IMR-90 (cell line): ENCODE measurements at regions not wholly inside any gene's neighbourhood (a gene's known extent, or its start where the extent isn't known, plus 50 kb on each side); places are given as distances from the start of the nearest gene placed in this dataset.

ENCODE experiments used
- ATAC-seq: fragments of 200-7000 bp; cut with Tn5 transposase; 2 replicates; pipeline ENCODE4 v1.9.1; 2020; ENCODE audit warnings: low read depth, mild to moderate bottlenecking, moderate library complexity
- BruUV-seq: library from RNA; stranded (reverse); fragments of 400-500 nt; replicated peaks from 2 replicates; lab custom pipeline; 2021; lab: Mats Ljungman, UMichigan
- CTCF ChIA-PET: fragments of 300-600 bp; formaldehyde crosslinking; extraction: SDS; loops from one replicate; lab custom pipeline; 2021; ENCODE audit warnings: antibody characterized with exemption; lab: Yijun Ruan, JAX
- POLR2A ChIA-PET: fragments of 300-600 bp; sonication (Branson Sonifier 250); formaldehyde crosslinking; loops from one replicate; lab custom pipeline; 2022; ENCODE audit warnings: antibody characterized with exemption; ENCODE audit not compliant: unreplicated experiment; lab: Charles Lee
- DNase-seq: peaks from one replicate; pipeline ENCODE4 v3.0.0; 2013
- H2AFZ ChIP-seq: replicated peaks from 2 replicates; pipeline ENCODE3; 2013; ENCODE audit warnings: low read length, mild to moderate bottlenecking; ENCODE audit not compliant: poor library complexity
- H2AK5ac ChIP-seq: 2 replicates; pipeline ENCODE4 v1.6.1; 2013; ENCODE audit warnings: low read depth, low read length, inconsistent platforms
- H2AK9ac ChIP-seq: replicated peaks from 2 replicates; pipeline ENCODE3; 2013; ENCODE audit warnings: mild to moderate bottlenecking, low read depth, low read length, moderate library complexity; ENCODE audit not compliant: poor library complexity
- H2BK120ac ChIP-seq: 2 replicates; pipeline ENCODE4 v1.6.1; 2013; ENCODE audit warnings: low read depth, low read length, inconsistent platforms
- H2BK15ac ChIP-seq: 3 replicates; pipeline ENCODE4 v1.6.1; 2013; ENCODE audit warnings: low read depth, low read length, inconsistent platforms
- H2BK20ac ChIP-seq: 2 replicates; pipeline ENCODE4 v1.6.1; 2013; ENCODE audit warnings: low read depth, mild to moderate bottlenecking, inconsistent platforms, low read length, moderate library complexity
- H2BK5ac ChIP-seq: 2 replicates; pipeline ENCODE4 v1.6.1; 2013; ENCODE audit warnings: mild to moderate bottlenecking, low read depth, low read length, inconsistent platforms; ENCODE audit not compliant: poor library complexity, severe bottlenecking
- H3K14ac ChIP-seq: replicated peaks from 2 replicates; pipeline ENCODE4 v1.6.1; 2013; ENCODE audit warnings: low read depth, low read length, inconsistent platforms
- H3K18ac ChIP-seq: 2 replicates; pipeline ENCODE4 v1.6.1; 2013; ENCODE audit warnings: low read depth, low read length, control low read depth
- H3K23ac ChIP-seq: 2 replicates; pipeline ENCODE4 v1.6.1; 2013; ENCODE audit warnings: low read depth, low read length, inconsistent platforms
- H3K27ac ChIP-seq: 2 replicates; pipeline ENCODE4 v1.5.1; 2013; ENCODE audit warnings: mild to moderate bottlenecking, control low read depth, low read length; ENCODE audit not compliant: insufficient read depth
- H3K27me3 ChIP-seq: 2 replicates; pipeline ENCODE4 v1.6.1; 2013; ENCODE audit warnings: low read length; ENCODE audit not compliant: control insufficient read depth, insufficient read depth
- H3K36me3 ChIP-seq: 2 replicates; pipeline ENCODE4 v1.6.1; 2013; ENCODE audit warnings: low read length, mixed read lengths; ENCODE audit not compliant: control insufficient read depth, insufficient read depth
- H3K4ac ChIP-seq: 2 replicates; pipeline ENCODE4 v1.6.1; 2013; ENCODE audit warnings: low read depth, low read length, inconsistent platforms
- H3K4me1 ChIP-seq: 2 replicates; pipeline ENCODE4 v1.6.1; 2013; ENCODE audit warnings: low read length, mixed read lengths; ENCODE audit not compliant: control insufficient read depth, insufficient read depth
- H3K4me2 ChIP-seq: 2 replicates; pipeline ENCODE4 v1.6.1; 2013; ENCODE audit warnings: low read depth, mild to moderate bottlenecking, control low read depth, low read length, moderate library complexity
- H3K4me3 ChIP-seq: 2 replicates; pipeline ENCODE4 v1.5.1; 2013; ENCODE audit warnings: low read depth, mild to moderate bottlenecking, control low read depth, low read length, moderate library complexity; ENCODE audit not compliant: insufficient read depth
- H3K56ac ChIP-seq: 2 replicates; pipeline ENCODE4 v1.6.1; 2013; ENCODE audit warnings: low read length, inconsistent platforms; ENCODE audit not compliant: insufficient read depth; ENCODE audit errors: extremely low read depth
- H3K79me1 ChIP-seq, 2 experiments: 2 replicates each; pipeline ENCODE4 v1.6.1; 2013; ENCODE audit warnings: low read length in 2 of 2, inconsistent platforms in 1 of 2, low read depth in 1 of 2
- H3K9ac ChIP-seq: 2 replicates; pipeline ENCODE4 v1.6.1; 2013; ENCODE audit warnings: low read depth, low read length, control low read depth
- H3K9me1 ChIP-seq: 2 replicates; pipeline ENCODE4 v1.6.1; 2013; ENCODE audit warnings: low read length, inconsistent platforms; ENCODE audit not compliant: insufficient read depth
- H3K9me3 ChIP-seq: 2 replicates; pipeline ENCODE4 v1.6.1; 2013; ENCODE audit warnings: low read length; ENCODE audit not compliant: control insufficient read depth, insufficient read depth
- H4K20me1 ChIP-seq: 2 replicates; pipeline ENCODE4 v1.6.1; 2013; ENCODE audit warnings: low read length, inconsistent platforms; ENCODE audit not compliant: insufficient read depth
- H4K5ac ChIP-seq: 2 replicates; pipeline ENCODE4 v1.6.1; 2013; ENCODE audit warnings: mild to moderate bottlenecking, low read depth, low read length, control low read depth
- H4K8ac ChIP-seq, 2 experiments: 2 replicates each; pipeline ENCODE4 v1.6.1; 2013; ENCODE audit warnings: low read depth in 2 of 2, low read length in 2 of 2, control low read depth in 1 of 2, inconsistent platforms in 1 of 2
- H4K91ac ChIP-seq: 2 replicates; pipeline ENCODE4 v1.6.1; 2013; ENCODE audit warnings: low read depth, low read length, inconsistent platforms; ENCODE audit not compliant: insufficient read depth
- BHLHE40 ChIP-seq: fragments of 150-350 bp; IDR thresholded peaks from 2 replicates; pipeline ENCODE4 v1.6.1; 2016; ENCODE audit warnings: mild to moderate bottlenecking, low read depth, low read length
- CEBPB ChIP-seq: IDR thresholded peaks from 2 replicates; pipeline ENCODE4 v1.6.1; 2012; ENCODE audit warnings: low read depth, low read length, improper control_type of control experiment
- CHD1 ChIP-seq: IDR thresholded peaks from 2 replicates; pipeline ENCODE4 v1.6.1; 2012; ENCODE audit warnings: low read depth, low read length, improper control_type of control experiment
- FOS ChIP-seq: fragments of 150-350 bp; IDR thresholded peaks from 2 replicates; pipeline ENCODE4 v1.6.1; 2016; ENCODE audit warnings: low read depth, low read length
- MAFK ChIP-seq: IDR thresholded peaks from 2 replicates; pipeline ENCODE4 v1.6.1; 2012; ENCODE audit warnings: low read depth, low read length, improper control_type of control experiment
- MAZ ChIP-seq: IDR thresholded peaks from 2 replicates; pipeline ENCODE4 v1.6.1; 2012; ENCODE audit warnings: low read depth, mild to moderate bottlenecking, low read length, improper control_type of control experiment, moderate library complexity, borderline replicate concordance
- MXI1 ChIP-seq: IDR thresholded peaks from 2 replicates; pipeline ENCODE4 v1.6.1; 2012; ENCODE audit warnings: low read depth, mild to moderate bottlenecking, low read length, moderate library complexity, borderline replicate concordance
- NFE2L2 ChIP-seq: fragments of 150-350 bp; IDR thresholded peaks from 2 replicates; pipeline ENCODE4 v1.6.1; 2016; ENCODE audit warnings: low read depth, mild to moderate bottlenecking, low read length
- POLR2A ChIP-seq: IDR thresholded peaks from 2 replicates; pipeline ENCODE4 v1.6.1; 2012; ENCODE audit warnings: mild to moderate bottlenecking, low read depth, low read length
- RAD21 ChIP-seq: IDR thresholded peaks from 2 replicates; pipeline ENCODE4 v1.6.1; 2012; ENCODE audit warnings: low read length, improper control_type of control experiment
- RCOR1 ChIP-seq: IDR thresholded peaks from 2 replicates; pipeline ENCODE4 v1.6.1; 2012; ENCODE audit warnings: mild to moderate bottlenecking, low read length, improper control_type of control experiment; ENCODE audit not compliant: insufficient replicate concordance
- RFX5 ChIP-seq: IDR thresholded peaks from 2 replicates; pipeline ENCODE4 v1.8.0; 2012; ENCODE audit warnings: low read depth, mild to moderate bottlenecking, low read length, moderate library complexity
- SMC3 ChIP-seq: fragments of 150-350 bp; IDR thresholded peaks from 2 replicates; pipeline ENCODE4 v1.6.1; 2016; ENCODE audit warnings: low read depth, mild to moderate bottlenecking, antibody characterized with exemption, low read length, moderate library complexity
- USF2 ChIP-seq: fragments of 150-350 bp; IDR thresholded peaks from 2 replicates; pipeline ENCODE4 v1.6.1; 2017; ENCODE audit warnings: mild to moderate bottlenecking, antibody characterized with exemption, low read length, low read depth
- WGBS, 2 experiments: methylation state at CpG; one replicate each; pipeline versions ENCODE4 v1.1.5 to v1.1.7; 2013; ENCODE audit warnings: missing lambda C conversion rate in 2 of 2; ENCODE audit not compliant: insufficient read length in 1 of 2; ENCODE audit errors: extremely low coverage in 2 of 2; 5-methylcytosine and 5-hydroxymethylcytosine counted together
- dilution Hi-C: fragments of 300-500 bp; cut with HindIII; formaldehyde crosslinking; loops from one replicate; pipeline ENCODE4 v1.14.3; 2018; ENCODE audit warnings: low sequenced_read_pairs; ENCODE audit not compliant: unreplicated experiment
- in situ Hi-C: fragments of 300-500 bp; cut with MboI; formaldehyde crosslinking; loops from 3 replicates; pipeline ENCODE4 v1.14.3; 2019; ENCODE audit warnings: low sequenced_read_pairs, inconsistent platforms, mixed read lengths
- intact Hi-C: fragments of 100-400 bp; cut with micrococcal nuclease; formaldehyde crosslinking; loops from 2 replicates; pipeline ENCODE4 v1.10.0; 2022
- TF ChIP-seq, protein P1 (sequence below): conservative IDR thresholded peaks from 2 replicates; pipeline ENCODE4 v1.5.1; 2012; ENCODE audit warnings: mild to moderate bottlenecking, low read depth, low read length, improper control_type of control experiment
- TF ChIP-seq, protein P2 (sequence below): fragments of 150-350 bp; IDR thresholded peaks from 2 replicates; pipeline ENCODE4 v1.6.1; 2016; ENCODE audit warnings: low read depth, mild to moderate bottlenecking, low read length, moderate library complexity, borderline replicate concordance

DNA sequence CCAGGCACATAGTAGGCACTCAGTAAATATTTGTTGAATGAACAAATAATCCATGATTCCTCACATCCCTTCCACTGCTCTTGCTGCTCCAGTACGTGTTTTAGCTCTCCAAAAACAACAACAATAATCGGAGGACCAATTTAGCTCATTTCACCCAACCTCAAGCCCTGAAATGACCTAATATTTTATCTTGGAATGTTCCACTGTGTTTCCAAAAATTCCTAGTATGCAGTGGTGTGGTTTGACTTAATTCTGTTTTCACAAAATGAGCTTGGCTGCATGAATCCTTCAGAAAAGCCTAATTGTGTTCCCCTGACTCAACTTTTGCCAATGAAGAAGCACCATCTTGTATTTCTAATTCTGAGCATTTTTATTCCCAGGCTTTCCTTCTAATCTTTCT is 168.0 kb upstream of the PHACTR1 start:
- no peak for TF ChIP-seq CHD1
- no peak for TF ChIP-seq MAZ
- TF ChIP-seq RFX5: no peak
- no peak for TF ChIP-seq FOS
- no peak for TF ChIP-seq MXI1
- TF ChIP-seq, protein P1, sequence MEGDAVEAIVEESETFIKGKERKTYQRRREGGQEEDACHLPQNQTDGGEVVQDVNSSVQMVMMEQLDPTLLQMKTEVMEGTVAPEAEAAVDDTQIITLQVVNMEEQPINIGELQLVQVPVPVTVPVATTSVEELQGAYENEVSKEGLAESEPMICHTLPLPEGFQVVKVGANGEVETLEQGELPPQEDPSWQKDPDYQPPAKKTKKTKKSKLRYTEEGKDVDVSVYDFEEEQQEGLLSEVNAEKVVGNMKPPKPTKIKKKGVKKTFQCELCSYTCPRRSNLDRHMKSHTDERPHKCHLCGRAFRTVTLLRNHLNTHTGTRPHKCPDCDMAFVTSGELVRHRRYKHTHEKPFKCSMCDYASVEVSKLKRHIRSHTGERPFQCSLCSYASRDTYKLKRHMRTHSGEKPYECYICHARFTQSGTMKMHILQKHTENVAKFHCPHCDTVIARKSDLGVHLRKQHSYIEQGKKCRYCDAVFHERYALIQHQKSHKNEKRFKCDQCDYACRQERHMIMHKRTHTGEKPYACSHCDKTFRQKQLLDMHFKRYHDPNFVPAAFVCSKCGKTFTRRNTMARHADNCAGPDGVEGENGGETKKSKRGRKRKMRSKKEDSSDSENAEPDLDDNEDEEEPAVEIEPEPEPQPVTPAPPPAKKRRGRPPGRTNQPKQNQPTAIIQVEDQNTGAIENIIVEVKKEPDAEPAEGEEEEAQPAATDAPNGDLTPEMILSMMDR: no peak
- no peak for TF ChIP-seq SMC3
- no peak for TF ChIP-seq MAFK
- TF ChIP-seq RAD21: no peak
- no peak for TF ChIP-seq RCOR1
- TF ChIP-seq, protein P2, sequence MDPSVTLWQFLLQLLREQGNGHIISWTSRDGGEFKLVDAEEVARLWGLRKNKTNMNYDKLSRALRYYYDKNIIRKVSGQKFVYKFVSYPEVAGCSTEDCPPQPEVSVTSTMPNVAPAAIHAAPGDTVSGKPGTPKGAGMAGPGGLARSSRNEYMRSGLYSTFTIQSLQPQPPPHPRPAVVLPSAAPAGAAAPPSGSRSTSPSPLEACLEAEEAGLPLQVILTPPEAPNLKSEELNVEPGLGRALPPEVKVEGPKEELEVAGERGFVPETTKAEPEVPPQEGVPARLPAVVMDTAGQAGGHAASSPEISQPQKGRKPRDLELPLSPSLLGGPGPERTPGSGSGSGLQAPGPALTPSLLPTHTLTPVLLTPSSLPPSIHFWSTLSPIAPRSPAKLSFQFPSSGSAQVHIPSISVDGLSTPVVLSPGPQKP: no peak
- TF ChIP-seq NFE2L2: no peak
- TF ChIP-seq USF2: no peak
- no peak for TF ChIP-seq BHLHE40
- TF ChIP-seq CEBPB: no peak
- TF ChIP-seq POLR2A: no peak
- Histone ChIP-seq H3K36me3 (no peaks in the 10 kb centered on the region), H3K9me1 (no peaks in the 10 kb centered on the region), H3K4ac (no peak overlapping the region), H3K4me1 (peaks cover 3% of the 10 kb centered on the region; the same call in 1 of the 2 replicates), H2AK5ac (no peak overlapping the region), H3K27me3 (no peaks in the 10 kb centered on the region), H4K20me1 (no peaks in the 10 kb centered on the region), H3K9ac (no peak overlapping the region), H3K4me2 (no peak overlapping the region; the same call in 1 of the 2 replicates), H3K56ac (no peak overlapping the region), H4K8ac (no peak overlapping the region; a peak in 1 of 4 replicates), H2BK120ac (no peak overlapping the region), H4K5ac (no peak overlapping the region), H2AK9ac (no peak overlapping the region), H3K18ac (peak overlapping the region; percentile 37; the same call in 1 of the 2 replicates), H3K79me1 (no peaks in the 10 kb centered on the region), H2BK20ac (no peak overlapping the region), H2AFZ (no peak overlapping the region), H3K14ac (no peak overlapping the region), H3K4me3 (no peak overlapping the region), H3K23ac (no peak overlapping the region), H4K91ac (no peak overlapping the region), H2BK5ac (peak overlapping the region; percentile 17), H3K9me3 (no peaks in the 10 kb centered on the region), H3K27ac (no peak overlapping the region), H2BK15ac (no peak overlapping the region)
- dilution Hi-C loops (no loop called here), in situ Hi-C loops (no loop called here), intact Hi-C loops (no loop called here)
- ChIA-PET CTCF (no interaction called here), POLR2A (no interaction called here)
- no TSS peak for BruUV-seq
- WGBS, 2 experiments: no CpG with 5 or more reads among the region's 2 CpGs
- DNase-seq (peak; percentile 59), ATAC-seq (peak; percentile 66)
